ENCODE measurements at regions not wholly inside any gene's neighbourhood (a gene's known extent, or its start where the extent isn't known, plus 50 kb on each side); places are given as distances from the start of the nearest gene placed in this dataset.

DNA sequence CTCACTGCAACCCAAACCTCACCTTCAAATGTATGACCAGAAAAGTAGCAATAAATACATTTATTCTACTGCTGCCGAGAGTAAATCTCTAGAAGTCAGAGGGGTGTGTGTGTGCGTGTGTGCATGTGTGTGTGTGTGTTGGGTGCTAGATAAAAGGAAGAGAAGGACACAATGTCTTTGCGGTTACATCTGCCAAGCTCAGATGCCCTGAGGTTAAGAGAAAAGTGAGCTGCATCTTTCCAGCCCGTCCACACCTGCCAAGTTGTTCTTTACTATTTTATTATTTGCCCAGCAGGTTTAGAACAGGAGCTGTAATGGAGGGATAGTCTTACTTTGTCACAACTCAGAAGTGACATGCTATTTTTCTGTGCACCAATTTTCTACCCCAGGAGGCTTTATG, 54.5 kb upstream of the ANKFN1 start:
- DNase-seq, result no peak

DNA sequence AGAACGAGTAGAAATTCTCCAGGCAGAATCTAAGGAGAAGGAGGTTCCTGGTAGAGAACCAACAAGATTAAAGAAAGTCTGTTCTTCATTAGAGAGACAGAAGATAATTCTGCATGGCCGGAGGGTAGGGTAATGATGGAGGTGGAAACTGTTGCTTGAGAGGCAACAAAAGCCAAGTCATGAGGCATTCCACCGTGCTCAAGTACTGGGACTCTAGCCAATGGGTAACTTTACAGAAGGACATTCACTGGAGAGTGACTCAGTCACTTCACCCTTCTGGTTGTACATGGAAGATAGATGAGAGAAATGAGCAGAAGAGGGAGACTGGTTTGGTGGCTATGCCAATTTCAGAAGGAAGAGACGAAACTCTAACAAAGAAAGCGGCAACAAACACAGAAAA, 53.6 kb upstream of the ANKFN1 start:
- no peak for DNase-seq

Measured in activated T-cell treated with anti-CD3 and anti-CD28 coated beads, Interleukin-2, amount 50 U/mL, for 48 hours (primary cell).